ENCODE measurements at regions not wholly inside any gene's neighbourhood (a gene's known extent, or its start where the extent isn't known, plus 50 kb on each side); places are given as distances from the start of the nearest gene placed in this dataset.

- TF ChIP-seq POLR2AphosphoS5 (IDR thresholded peaks at IDR 0.05; ENCODE audit: low read depth, low read length) = no peak
- no peak for TF ChIP-seq TAF1 (IDR thresholded peaks at IDR 0.05; ENCODE audit: borderline replicate concordance, insufficient read depth, low read length)
- TF ChIP-seq FOXP2 (optimal IDR thresholded peaks at IDR 0.05; ENCODE audit: borderline replicate concordance, extremely low read depth, extremely low read length, insufficient read depth) = no peak
Observed at GRCh38 chr3:188097791-188098190, 56.2 kb upstream of the LPP start.

All from PFSK-1 (cell line).